RWPE2 (cell line): ENCODE measurements at regions not wholly inside any gene's neighbourhood (a gene's known extent, or its start where the extent isn't known, plus 50 kb on each side); places are given as distances from the start of the nearest gene placed in this dataset.

Experiments
- ATAC-seq: fragments of 200-7000 bp; cut with Tn5 transposase; 3 replicates; pipeline ENCODE4 v1.9.1; 2021; ENCODE audit warnings: low read depth
- DNase-seq: peaks from one replicate; pipeline ENCODE4 v3.0.0-alpha.2; 2020; ENCODE audit warnings: low spot score
- H3K27ac ChIP-seq: fragments of 450-650 bp; 2 replicates; pipeline ENCODE4 v1.5.1; 2017; ENCODE audit warnings: mild to moderate bottlenecking; ENCODE audit not compliant: poor library complexity, severe bottlenecking
- H3K27me3 ChIP-seq: fragments of 250-450 bp; sonication (Bioruptor Pico); 2 replicates; pipeline ENCODE4 v1.5.1; 2021; ENCODE audit warnings: mild to moderate bottlenecking, moderate library complexity; ENCODE audit not compliant: insufficient read depth, poor library complexity, severe bottlenecking
- H3K36me3 ChIP-seq: fragments of 250-450 bp; sonication (Bioruptor Pico); 2 replicates; pipeline ENCODE4 v1.5.1; 2020; ENCODE audit warnings: low read depth, mild to moderate bottlenecking, moderate library complexity
- H3K4me1 ChIP-seq: fragments of 250-450 bp; sonication (Bioruptor Pico); 2 replicates; pipeline ENCODE4 v1.5.1; 2021; ENCODE audit warnings: mild to moderate bottlenecking, moderate library complexity; ENCODE audit not compliant: insufficient read depth, poor library complexity, severe bottlenecking
- H3K4me3 ChIP-seq: fragments of 250-450 bp; sonication (Bioruptor Pico); 2 replicates; pipeline ENCODE4 v1.5.1; 2021; ENCODE audit warnings: mild to moderate bottlenecking, moderate library complexity; ENCODE audit not compliant: severe bottlenecking
- H3K9me3 ChIP-seq: fragments of 250-450 bp; sonication (Bioruptor Pico); 2 replicates; pipeline ENCODE4 v1.5.1; 2021; ENCODE audit warnings: mild to moderate bottlenecking, moderate library complexity; ENCODE audit not compliant: severe bottlenecking
- TF ChIP-seq, protein P1 (sequence below): fragments of 450-650 bp; IDR thresholded peaks from one replicate; pipeline ENCODE4 v1.5.1; 2017; ENCODE audit warnings: mild to moderate bottlenecking, moderate library complexity; ENCODE audit not compliant: poor library complexity, severe bottlenecking

DNA sequence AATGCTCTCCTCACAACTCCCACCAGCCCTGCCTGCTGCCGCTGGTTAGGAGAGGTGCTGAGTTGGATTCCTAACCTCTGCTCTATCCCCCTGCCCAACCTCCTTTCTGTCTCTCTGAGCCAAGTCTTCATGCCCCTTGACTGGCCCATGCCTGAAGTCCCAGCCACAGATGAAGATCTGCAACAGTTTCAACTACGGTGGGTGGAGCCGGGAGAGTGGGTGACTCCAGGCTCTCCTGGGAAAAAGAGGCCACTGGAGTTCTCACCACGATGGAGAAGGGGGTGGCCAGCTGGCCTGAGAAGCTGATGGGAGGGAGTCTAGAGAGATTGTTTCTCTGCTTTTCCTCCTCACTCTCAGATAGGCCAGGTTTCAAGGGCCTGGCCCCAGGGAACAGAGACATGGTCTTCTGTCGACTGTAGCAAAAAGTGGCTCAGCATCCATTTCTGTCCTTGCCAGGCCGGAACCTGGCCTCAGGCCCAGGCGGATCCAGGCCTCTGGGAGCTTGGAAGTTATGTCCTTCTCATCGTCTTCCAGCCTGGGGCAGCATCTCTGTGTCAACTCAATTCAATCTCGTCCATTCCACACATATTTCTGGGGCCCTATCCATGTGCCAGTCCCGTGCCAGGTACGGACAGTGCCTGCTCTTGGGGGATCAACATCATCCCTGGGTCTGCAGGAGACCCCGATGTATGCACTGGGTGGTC is 75.3 kb downstream of the INHBB start:
- ATAC-seq, result no peak
- TF ChIP-seq, protein P1, sequence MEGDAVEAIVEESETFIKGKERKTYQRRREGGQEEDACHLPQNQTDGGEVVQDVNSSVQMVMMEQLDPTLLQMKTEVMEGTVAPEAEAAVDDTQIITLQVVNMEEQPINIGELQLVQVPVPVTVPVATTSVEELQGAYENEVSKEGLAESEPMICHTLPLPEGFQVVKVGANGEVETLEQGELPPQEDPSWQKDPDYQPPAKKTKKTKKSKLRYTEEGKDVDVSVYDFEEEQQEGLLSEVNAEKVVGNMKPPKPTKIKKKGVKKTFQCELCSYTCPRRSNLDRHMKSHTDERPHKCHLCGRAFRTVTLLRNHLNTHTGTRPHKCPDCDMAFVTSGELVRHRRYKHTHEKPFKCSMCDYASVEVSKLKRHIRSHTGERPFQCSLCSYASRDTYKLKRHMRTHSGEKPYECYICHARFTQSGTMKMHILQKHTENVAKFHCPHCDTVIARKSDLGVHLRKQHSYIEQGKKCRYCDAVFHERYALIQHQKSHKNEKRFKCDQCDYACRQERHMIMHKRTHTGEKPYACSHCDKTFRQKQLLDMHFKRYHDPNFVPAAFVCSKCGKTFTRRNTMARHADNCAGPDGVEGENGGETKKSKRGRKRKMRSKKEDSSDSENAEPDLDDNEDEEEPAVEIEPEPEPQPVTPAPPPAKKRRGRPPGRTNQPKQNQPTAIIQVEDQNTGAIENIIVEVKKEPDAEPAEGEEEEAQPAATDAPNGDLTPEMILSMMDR, result no peak
- H3K36me3 ChIP-seq, result no peaks in the 10 kb centered on the region
- no peak overlapping the region for H3K4me3 ChIP-seq
- H3K4me1 ChIP-seq, result no peaks in the 10 kb centered on the region
- H3K9me3 ChIP-seq, result no peaks in the 10 kb centered on the region
- no peak overlapping the region for H3K27ac ChIP-seq
- no peak for DNase-seq
- no peaks in the 10 kb centered on the region for H3K27me3 ChIP-seq

DNA sequence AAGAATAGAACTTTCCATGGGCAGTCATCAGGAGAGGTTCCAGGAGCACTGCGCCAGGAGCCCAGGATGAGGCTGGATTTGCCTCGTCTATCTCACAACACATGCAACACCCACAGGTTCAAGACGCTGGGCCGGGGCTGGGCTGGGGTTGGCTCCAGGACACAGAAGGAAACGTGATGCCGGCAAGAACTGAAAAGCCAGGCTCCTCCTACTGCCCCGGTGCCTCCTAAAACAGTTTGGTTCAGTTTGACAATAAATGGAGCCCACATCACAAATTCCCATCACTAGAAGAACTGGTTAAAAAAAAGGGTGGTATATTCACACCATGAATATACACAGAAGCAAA is 75.9 kb downstream of the INHBB start:
- DNase-seq, result no peak
- Histone ChIP-seq H3K4me1 (no peaks in the 10 kb centered on the region), H3K27me3 (no peaks in the 10 kb centered on the region), H3K9me3 (no peaks in the 10 kb centered on the region), H3K36me3 (no peaks in the 10 kb centered on the region), H3K4me3 (no peak overlapping the region), H3K27ac (no peak overlapping the region)
- TF ChIP-seq, protein P1, result no peak
- ATAC-seq, result no peak

DNA sequence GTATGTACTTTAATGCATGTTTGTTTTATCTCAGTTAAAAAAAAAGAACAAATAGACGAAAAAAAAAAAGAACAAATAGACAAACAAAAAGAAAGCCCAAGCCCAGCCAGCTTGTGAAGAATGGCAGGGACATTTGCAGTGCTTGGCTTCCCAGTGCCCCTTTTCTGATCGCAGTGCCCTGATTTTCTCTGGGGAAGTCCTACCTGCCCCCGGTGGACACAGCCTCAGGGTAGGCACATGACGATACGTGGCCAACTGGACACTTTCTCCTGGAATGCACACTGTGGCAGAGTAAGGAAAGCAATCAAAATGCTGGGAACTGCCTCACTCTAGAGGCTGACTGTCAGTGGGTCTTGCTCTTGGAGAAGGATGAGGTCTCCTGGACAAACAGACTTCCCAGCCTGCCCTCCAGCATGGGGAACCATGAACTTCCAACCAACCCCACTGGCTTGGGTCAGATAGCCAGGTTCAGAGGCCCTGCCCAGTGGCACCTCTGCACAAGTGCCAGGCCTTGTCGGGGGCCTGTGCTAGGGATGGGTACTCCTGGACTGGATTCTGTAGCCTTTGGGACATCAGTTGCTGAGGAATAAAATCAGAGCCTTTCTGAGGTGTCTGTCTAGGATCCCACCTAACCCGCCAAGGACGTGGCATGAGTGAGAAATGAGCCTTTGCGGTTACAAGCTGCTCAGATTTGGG is 76.7 kb downstream of the INHBB start:
- TF ChIP-seq, protein P1, result no peak
- Histone ChIP-seq H3K4me1 (no peaks in the 10 kb centered on the region), H3K27ac (no peak overlapping the region), H3K9me3 (no peaks in the 10 kb centered on the region), H3K27me3 (no peaks in the 10 kb centered on the region), H3K36me3 (no peaks in the 10 kb centered on the region), H3K4me3 (no peak overlapping the region)
- no peak for ATAC-seq
- DNase-seq, result no peak

DNA sequence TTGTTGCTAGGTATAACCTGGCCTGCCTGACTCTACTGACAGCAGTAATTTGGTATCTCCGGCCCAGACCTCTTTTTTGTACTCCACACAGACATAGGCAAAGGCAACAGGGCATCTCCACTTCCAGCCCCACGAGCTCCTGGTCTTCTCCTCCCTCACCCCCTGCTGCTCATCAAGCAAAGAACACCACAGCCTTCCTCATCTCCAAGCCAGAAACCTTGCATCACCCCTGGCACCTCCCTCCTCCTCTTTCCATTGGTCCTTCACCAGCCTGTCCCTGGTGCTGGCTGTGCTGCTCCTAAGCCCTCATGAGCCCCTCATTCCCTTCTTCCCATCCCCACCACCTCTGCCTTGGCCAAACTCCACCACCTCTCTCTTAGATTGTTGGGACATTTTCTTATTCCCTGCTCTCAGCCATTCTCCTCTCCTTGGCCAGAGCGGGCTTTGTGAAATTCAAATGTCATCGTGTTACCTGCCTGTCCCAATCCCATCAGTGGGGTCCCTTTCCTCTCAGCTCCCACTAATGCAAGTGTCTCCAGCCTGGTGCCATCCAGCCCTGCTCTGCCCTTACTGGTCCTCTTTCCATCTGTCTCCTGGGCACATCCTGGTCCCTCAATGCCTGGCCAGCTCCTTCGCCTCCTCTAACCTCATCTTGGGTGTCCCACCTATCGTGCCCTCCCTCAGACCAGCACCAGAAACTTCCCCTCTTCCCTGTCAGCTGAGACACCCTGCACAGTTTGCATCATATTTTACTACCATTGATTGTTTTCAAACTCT is 77.4 kb downstream of the INHBB start:
- H3K4me1 ChIP-seq, result no peaks in the 10 kb centered on the region
- no peaks in the 10 kb centered on the region for H3K9me3 ChIP-seq
- no peaks in the 10 kb centered on the region for H3K36me3 ChIP-seq
- H3K4me3 ChIP-seq, result no peak overlapping the region
- ATAC-seq (no peak), DNase-seq (no peak)
- no peak overlapping the region for H3K27ac ChIP-seq
- H3K27me3 ChIP-seq, result no peaks in the 10 kb centered on the region
- TF ChIP-seq, protein P1, result no peak
